ENCODE measurements at regions not wholly inside any gene's neighbourhood (a gene's known extent, or its start where the extent isn't known, plus 50 kb on each side); places are given as distances from the start of the nearest gene placed in this dataset.

GRCh38 chr16:85162478-85163277 lies 50.4 kb upstream of the CIBAR2 start:
- DNase-seq (ENCODE audit: low read depth) = no peak

GRCh38 chr16:85163278-85164112 lies 51.2 kb upstream of the CIBAR2 start:
- DNase-seq (ENCODE audit: low read depth) = no peak

GRCh38 chr16:85164431-85164830 lies 52.2 kb upstream of the CIBAR2 start:
- no peak for DNase-seq (ENCODE audit: low read depth)

GRCh38 chr16:85164838-85165516 lies 52.7 kb upstream of the CIBAR2 start:
- no peak for DNase-seq (ENCODE audit: low read depth)

GRCh38 chr16:85165781-85166180 lies 53.5 kb upstream of the CIBAR2 start:
- no peak for DNase-seq (ENCODE audit: low read depth)

GRCh38 chr16:85166281-85166680 lies 54.0 kb upstream of the CIBAR2 start:
- DNase-seq (ENCODE audit: low read depth) = no peak

GRCh38 chr16:85166699-85167588 lies 54.7 kb upstream of the CIBAR2 start:
- no peak for DNase-seq (ENCODE audit: low read depth)

GRCh38 chr16:85167589-85168537 lies 55.6 kb upstream of the CIBAR2 start:
- no peak for DNase-seq (ENCODE audit: low read depth)

GRCh38 chr16:85168732-85169256 lies 56.5 kb upstream of the CIBAR2 start:
- DNase-seq (ENCODE audit: low read depth) = no peak

GRCh38 chr16:85169333-85170065 lies 57.2 kb upstream of the CIBAR2 start:
- DNase-seq (ENCODE audit: low read depth) = no peak

GRCh38 chr16:85170066-85170491 lies 57.8 kb upstream of the CIBAR2 start:
- DNase-seq (ENCODE audit: low read depth) = no peak

GRCh38 chr16:85170590-85171003 lies 58.3 kb upstream of the CIBAR2 start:
- DNase-seq (ENCODE audit: low read depth) = no peak

- DNase-seq (ENCODE audit: low read depth) = no peak
Observed at GRCh38 chr16:85171004-85171758, 58.9 kb upstream of the CIBAR2 start.

GRCh38 chr16:85171759-85172454 lies 59.6 kb upstream of the CIBAR2 start:
- no peak for DNase-seq (ENCODE audit: low read depth)

GRCh38 chr16:85172455-85173145 lies 60.3 kb upstream of the CIBAR2 start:
- DNase-seq (ENCODE audit: low read depth) = no peak

- DNase-seq (ENCODE audit: low read depth) = no peak
Observed at GRCh38 chr16:85173146-85173980, 61.1 kb upstream of the CIBAR2 start.

All from stimulated activated CD8-positive, alpha-beta memory T cell treated with anti-CD3 and anti-CD28 coated beads, Interleukin-7, amount 100 ng/mL, for 24 hours (primary cell).